ENCODE measurements at regions not wholly inside any gene's neighbourhood (a gene's known extent, or its start where the extent isn't known, plus 50 kb on each side); places are given as distances from the start of the nearest gene placed in this dataset.

DNA sequence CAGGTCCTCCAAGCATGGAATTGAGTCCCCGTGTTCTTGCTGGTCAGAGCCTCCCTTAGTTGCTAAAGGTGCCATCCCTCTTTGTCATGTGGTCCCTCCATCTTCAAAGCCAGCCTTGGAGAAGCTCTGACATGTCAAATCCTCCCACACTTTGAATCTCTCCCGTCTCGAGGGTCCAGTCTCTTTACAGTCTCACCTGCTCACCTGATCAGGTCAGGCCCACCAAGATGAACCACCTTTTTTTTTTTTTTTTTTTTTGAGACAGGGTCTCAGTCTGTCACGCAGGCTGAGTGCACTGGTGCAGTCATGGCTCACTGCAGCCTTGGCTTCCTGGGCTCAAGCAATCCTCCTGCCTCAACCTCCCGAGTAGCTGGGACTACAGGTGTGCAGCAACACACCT lies 100.3 kb upstream of the PRR5 start:
- TF ChIP-seq, protein P1, sequence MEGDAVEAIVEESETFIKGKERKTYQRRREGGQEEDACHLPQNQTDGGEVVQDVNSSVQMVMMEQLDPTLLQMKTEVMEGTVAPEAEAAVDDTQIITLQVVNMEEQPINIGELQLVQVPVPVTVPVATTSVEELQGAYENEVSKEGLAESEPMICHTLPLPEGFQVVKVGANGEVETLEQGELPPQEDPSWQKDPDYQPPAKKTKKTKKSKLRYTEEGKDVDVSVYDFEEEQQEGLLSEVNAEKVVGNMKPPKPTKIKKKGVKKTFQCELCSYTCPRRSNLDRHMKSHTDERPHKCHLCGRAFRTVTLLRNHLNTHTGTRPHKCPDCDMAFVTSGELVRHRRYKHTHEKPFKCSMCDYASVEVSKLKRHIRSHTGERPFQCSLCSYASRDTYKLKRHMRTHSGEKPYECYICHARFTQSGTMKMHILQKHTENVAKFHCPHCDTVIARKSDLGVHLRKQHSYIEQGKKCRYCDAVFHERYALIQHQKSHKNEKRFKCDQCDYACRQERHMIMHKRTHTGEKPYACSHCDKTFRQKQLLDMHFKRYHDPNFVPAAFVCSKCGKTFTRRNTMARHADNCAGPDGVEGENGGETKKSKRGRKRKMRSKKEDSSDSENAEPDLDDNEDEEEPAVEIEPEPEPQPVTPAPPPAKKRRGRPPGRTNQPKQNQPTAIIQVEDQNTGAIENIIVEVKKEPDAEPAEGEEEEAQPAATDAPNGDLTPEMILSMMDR (IDR thresholded peaks at IDR 0.05), result no peak
- TF ChIP-seq POLR2A (IDR thresholded peaks at IDR 0.05), result no peak

Data from testis (tissue), 2 donors.